ENCODE measurements at regions not wholly inside any gene's neighbourhood (a gene's known extent, or its start where the extent isn't known, plus 50 kb on each side); places are given as distances from the start of the nearest gene placed in this dataset.
"Not testable (repeated sequence)": the region's sequence is repeated elsewhere in the genome, so short reads cannot be mapped to it uniquely, and the experiment has no call there.

DNA sequence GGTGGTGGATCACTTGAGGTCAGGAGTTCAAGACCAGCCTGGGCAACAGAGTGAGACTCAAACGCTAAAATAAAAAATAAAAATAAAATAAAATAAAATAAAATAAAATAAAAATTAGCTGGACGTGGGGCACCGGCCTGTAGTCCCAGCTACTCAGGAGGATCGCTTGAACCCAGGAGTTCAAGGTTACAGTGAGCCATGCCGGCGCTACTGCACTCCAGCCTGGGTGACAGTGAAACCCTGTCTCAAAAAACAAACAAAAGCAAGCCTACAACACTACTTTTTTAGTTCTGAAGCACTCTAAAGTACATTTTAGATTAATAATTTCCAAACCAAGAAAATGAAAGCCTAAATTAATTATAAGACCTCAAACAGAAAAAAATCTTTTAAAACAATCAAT is 56.2 kb upstream of the ZSCAN2 start:
- DNase-seq (ENCODE audit: low read depth) = not testable (repeated sequence)

DNA sequence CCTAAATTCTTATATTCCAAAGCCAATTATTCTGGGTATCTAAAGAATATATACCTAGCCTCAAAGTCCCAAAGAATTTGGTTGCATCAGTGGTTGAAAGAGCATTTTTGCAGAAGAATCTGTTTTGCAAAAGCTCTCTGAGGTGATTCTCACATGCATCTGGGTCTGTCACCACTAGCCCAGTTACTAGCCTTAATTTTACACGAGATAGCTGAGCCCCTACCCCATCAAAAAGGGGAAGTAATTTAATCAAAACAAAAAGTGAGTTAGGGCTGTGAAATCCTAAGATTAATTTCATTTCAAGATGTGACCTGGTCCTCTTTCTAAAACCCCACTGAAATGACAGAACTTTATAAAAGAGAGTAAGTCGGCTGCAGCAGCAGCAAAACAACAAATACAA is 53.7 kb upstream of the ZSCAN2 start:
- not testable (repeated sequence) for DNase-seq (ENCODE audit: low read depth)

DNA sequence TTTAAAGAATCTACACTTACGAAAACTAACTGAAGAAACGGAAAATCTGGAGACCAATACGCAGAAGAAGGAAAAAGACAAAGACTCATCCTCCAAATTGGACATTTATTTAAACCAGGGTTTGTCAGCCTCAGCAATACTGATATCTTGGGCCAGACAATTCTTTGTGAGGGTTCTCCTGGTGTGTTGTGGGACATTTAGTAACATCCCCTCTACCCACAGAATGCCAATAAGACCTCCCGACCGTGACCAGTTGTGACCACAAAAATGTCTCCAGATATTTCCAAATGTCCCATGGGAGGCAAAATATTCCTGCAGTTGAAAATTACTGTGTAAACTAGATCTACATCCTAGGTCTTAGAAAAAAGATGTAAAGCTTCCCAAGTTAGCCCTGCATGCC is 50.3 kb upstream of the ZSCAN2 start:
- peak; percentile 53 for DNase-seq (ENCODE audit: low read depth)
